HepG2 (cell line): ENCODE measurements at regions not wholly inside any gene's neighbourhood (a gene's known extent, or its start where the extent isn't known, plus 50 kb on each side); places are given as distances from the start of the nearest gene placed in this dataset.

ENCODE experiments used
- FLYWCH1 ChIP-seq: sonication (generic); formaldehyde crosslinking; IDR thresholded peaks from 2 replicates; pipeline ENCODE4 v1.8.1; 2023; ENCODE audit warnings: mild to moderate bottlenecking, missing genetic modification reagents
- HIVEP1 ChIP-seq: sonication (generic); formaldehyde crosslinking; IDR thresholded peaks from 2 replicates; pipeline ENCODE4 v1.4.0; 2020; ENCODE audit warnings: mild to moderate bottlenecking, missing genetic modification reagents
- MED13 ChIP-seq: sonication (generic); formaldehyde crosslinking; IDR thresholded peaks from 2 replicates; pipeline ENCODE4 v1.5.0; 2020; ENCODE audit warnings: missing genetic modification reagents
- PRPF4 ChIP-seq: fragments of 200-400 bp; formaldehyde crosslinking; IDR thresholded peaks from 2 replicates; pipeline ENCODE4 v1.6.1; 2016; ENCODE audit warnings: low read length, low read depth; ENCODE audit not compliant: poor library complexity, severe bottlenecking
- ZMYM3 ChIP-seq: sonication (generic); formaldehyde crosslinking; IDR thresholded peaks from 2 replicates; pipeline ENCODE4 v1.5.1; 2020; ENCODE audit warnings: mild to moderate bottlenecking, missing genetic modification reagents
- ZNF660 ChIP-seq: sonication (generic); formaldehyde crosslinking; IDR thresholded peaks from 2 replicates; pipeline ENCODE4 v1.5.1; 2020; ENCODE audit warnings: mild to moderate bottlenecking, low read depth, missing genetic modification reagents, borderline replicate concordance
- ZNF775 ChIP-seq: sonication (generic); formaldehyde crosslinking; IDR thresholded peaks from 2 replicates; pipeline ENCODE4 v1.4.0; 2020; ENCODE audit warnings: missing genetic modification reagents, mild to moderate bottlenecking, moderate library complexity, borderline replicate concordance
- TF ChIP-seq, protein P1 (sequence below), 2 experiments: fragments of 450-650 bp in 1 of 2; sonication (generic) in 1 of 2; formaldehyde crosslinking in 1 of 2; IDR thresholded peaks; 2 replicates each; pipeline versions ENCODE4 v1.6.1 to v1.8.0; 2016 to 2022; ENCODE audit warnings: antibody characterized with exemption in 1 of 2, mild to moderate bottlenecking in 1 of 2, missing genetic modification reagents in 1 of 2
- TF ChIP-seq, protein P2 (sequence below): sonication (generic); formaldehyde crosslinking; conservative IDR thresholded peaks from 2 replicates; pipeline ENCODE4 v1.4.0; 2020; ENCODE audit warnings: mild to moderate bottlenecking, missing genetic modification reagents, moderate library complexity

GRCh38 chr3:69647511-69648110 is 91.7 kb upstream of the MITF start (continued):
- TF ChIP-seq, protein P1, sequence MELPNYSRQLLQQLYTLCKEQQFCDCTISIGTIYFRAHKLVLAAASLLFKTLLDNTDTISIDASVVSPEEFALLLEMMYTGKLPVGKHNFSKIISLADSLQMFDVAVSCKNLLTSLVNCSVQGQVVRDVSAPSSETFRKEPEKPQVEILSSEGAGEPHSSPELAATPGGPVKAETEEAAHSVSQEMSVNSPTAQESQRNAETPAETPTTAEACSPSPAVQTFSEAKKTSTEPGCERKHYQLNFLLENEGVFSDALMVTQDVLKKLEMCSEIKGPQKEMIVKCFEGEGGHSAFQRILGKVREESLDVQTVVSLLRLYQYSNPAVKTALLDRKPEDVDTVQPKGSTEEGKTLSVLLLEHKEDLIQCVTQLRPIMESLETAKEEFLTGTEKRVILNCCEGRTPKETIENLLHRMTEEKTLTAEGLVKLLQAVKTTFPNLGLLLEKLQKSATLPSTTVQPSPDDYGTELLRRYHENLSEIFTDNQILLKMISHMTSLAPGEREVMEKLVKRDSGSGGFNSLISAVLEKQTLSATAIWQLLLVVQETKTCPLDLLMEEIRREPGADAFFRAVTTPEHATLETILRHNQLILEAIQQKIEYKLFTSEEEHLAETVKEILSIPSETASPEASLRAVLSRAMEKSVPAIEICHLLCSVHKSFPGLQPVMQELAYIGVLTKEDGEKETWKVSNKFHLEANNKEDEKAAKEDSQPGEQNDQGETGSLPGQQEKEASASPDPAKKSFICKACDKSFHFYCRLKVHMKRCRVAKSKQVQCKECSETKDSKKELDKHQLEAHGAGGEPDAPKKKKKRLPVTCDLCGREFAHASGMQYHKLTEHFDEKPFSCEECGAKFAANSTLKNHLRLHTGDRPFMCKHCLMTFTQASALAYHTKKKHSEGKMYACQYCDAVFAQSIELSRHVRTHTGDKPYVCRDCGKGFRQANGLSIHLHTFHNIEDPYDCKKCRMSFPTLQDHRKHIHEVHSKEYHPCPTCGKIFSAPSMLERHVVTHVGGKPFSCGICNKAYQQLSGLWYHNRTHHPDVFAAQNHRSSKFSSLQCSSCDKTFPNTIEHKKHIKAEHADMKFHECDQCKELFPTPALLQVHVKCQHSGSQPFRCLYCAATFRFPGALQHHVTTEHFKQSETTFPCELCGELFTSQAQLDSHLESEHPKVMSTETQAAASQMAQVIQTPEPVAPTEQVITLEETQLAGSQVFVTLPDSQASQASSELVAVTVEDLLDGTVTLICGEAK (IDR thresholded peaks at IDR 0.05): no peak
- TF ChIP-seq, protein P1 (CRISPR knock-in tag; IDR thresholded peaks at IDR 0.05): no peak
- no peak for TF ChIP-seq HIVEP1 (CRISPR knock-in tag)
- TF ChIP-seq ZMYM3 (CRISPR knock-in tag): no peak
- TF ChIP-seq, protein P2, sequence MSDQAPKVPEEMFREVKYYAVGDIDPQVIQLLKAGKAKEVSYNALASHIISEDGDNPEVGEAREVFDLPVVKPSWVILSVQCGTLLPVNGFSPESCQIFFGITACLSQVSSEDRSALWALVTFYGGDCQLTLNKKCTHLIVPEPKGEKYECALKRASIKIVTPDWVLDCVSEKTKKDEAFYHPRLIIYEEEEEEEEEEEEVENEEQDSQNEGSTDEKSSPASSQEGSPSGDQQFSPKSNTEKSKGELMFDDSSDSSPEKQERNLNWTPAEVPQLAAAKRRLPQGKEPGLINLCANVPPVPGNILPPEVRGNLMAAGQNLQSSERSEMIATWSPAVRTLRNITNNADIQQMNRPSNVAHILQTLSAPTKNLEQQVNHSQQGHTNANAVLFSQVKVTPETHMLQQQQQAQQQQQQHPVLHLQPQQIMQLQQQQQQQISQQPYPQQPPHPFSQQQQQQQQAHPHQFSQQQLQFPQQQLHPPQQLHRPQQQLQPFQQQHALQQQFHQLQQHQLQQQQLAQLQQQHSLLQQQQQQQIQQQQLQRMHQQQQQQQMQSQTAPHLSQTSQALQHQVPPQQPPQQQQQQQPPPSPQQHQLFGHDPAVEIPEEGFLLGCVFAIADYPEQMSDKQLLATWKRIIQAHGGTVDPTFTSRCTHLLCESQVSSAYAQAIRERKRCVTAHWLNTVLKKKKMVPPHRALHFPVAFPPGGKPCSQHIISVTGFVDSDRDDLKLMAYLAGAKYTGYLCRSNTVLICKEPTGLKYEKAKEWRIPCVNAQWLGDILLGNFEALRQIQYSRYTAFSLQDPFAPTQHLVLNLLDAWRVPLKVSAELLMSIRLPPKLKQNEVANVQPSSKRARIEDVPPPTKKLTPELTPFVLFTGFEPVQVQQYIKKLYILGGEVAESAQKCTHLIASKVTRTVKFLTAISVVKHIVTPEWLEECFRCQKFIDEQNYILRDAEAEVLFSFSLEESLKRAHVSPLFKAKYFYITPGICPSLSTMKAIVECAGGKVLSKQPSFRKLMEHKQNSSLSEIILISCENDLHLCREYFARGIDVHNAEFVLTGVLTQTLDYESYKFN (CRISPR knock-in tag): no peak
- TF ChIP-seq PRPF4: no peak
- no peak for TF ChIP-seq ZNF775
- TF ChIP-seq ZNF660 (CRISPR knock-in tag): no peak
- TF ChIP-seq MED13: no peak
- TF ChIP-seq FLYWCH1 (CRISPR knock-in tag): no peak
